ENCODE measurements at regions not wholly inside any gene's neighbourhood (a gene's known extent, or its start where the extent isn't known, plus 50 kb on each side); places are given as distances from the start of the nearest gene placed in this dataset.

DNA sequence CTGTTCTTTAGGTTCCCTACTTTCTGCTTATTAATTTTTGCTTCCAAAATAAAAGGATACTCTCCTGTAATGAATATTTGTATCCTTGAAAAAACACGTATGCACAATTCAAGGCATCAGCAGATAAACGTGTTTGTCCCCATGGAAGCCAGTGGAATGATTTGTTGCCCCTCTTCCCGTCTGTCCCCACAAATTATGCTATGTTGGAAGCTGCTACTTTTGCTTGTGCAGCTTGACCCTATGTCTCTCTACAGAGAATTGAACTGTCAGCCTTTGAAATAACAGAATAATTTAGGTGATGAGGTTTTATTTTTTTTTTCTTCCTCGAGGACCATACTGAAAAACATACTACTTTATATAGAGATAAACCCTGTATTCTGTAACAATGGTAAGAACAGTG, 401.5 kb upstream of the GOLIM4 start:
- Mint-ChIP-seq H3K27me3 (peaks cover 10% of the 10 kb centered on the region), H3K36me3 (no peaks in the 10 kb centered on the region), H3K4me1 (ENCODE audit: unreplicated experiment) (peaks cover 6% of the 10 kb centered on the region), H3K9me3 (no peaks in the 10 kb centered on the region), H3K27ac (no peak overlapping the region), H3K4me3 (no peak overlapping the region)
- no peak for DNase-seq (ENCODE audit: extremely low spot score, unreplicated experiment)
- TF ChIP-seq, protein P1, sequence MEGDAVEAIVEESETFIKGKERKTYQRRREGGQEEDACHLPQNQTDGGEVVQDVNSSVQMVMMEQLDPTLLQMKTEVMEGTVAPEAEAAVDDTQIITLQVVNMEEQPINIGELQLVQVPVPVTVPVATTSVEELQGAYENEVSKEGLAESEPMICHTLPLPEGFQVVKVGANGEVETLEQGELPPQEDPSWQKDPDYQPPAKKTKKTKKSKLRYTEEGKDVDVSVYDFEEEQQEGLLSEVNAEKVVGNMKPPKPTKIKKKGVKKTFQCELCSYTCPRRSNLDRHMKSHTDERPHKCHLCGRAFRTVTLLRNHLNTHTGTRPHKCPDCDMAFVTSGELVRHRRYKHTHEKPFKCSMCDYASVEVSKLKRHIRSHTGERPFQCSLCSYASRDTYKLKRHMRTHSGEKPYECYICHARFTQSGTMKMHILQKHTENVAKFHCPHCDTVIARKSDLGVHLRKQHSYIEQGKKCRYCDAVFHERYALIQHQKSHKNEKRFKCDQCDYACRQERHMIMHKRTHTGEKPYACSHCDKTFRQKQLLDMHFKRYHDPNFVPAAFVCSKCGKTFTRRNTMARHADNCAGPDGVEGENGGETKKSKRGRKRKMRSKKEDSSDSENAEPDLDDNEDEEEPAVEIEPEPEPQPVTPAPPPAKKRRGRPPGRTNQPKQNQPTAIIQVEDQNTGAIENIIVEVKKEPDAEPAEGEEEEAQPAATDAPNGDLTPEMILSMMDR (conservative IDR thresholded peaks at IDR 0.05), result no peak

DNA sequence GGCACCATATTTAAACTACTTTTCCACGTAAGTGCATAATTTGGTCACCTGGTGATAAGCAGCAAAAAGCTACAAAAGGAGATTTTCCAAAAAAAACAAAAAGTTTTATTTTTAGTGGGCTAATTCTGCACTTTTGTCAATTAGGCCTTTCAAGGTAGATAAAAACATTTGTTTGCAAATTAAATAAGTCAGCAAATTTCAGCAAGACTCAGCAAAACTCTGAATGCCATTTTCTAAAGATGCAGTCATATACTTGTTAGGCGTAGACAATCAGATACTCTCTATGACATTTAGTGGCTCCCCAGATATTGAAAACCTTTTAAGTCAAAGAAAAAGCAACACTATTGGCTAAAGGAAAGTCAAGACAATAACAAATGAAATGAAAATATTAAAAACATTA, 400.2 kb upstream of the GOLIM4 start:
- H3K36me3 Mint-ChIP-seq, result no peaks in the 10 kb centered on the region
- peaks cover 5% of the 10 kb centered on the region for H3K27me3 Mint-ChIP-seq
- H3K27ac Mint-ChIP-seq, result no peak overlapping the region
- H3K9me3 Mint-ChIP-seq, result no peaks in the 10 kb centered on the region
- no peak overlapping the region for H3K4me3 Mint-ChIP-seq
- TF ChIP-seq, protein P1 (conservative IDR thresholded peaks at IDR 0.05), result no peak
- peaks cover 6% of the 10 kb centered on the region for H3K4me1 Mint-ChIP-seq (ENCODE audit: unreplicated experiment)
- DNase-seq (ENCODE audit: extremely low spot score, unreplicated experiment), result no peak

DNA sequence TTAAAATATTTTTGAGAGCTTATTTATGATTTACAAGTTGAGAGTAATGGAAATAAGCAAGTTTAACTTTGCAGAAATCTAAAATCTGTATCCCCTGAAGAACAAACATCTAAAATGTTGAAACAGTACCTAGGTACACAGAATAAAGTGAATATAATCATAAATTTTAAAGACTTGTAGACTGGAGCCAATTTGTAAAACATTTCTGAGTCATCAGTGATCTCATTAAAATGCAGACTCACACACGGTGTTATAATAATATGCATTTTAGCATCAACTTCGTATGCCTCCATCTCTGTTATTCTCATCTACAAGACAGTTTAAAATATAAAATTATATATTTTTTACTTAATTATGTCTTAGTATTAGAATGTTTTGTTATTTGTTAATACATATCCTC, 399.5 kb upstream of the GOLIM4 start:
- no peak for DNase-seq (ENCODE audit: extremely low spot score, unreplicated experiment)
- Mint-ChIP-seq H3K36me3 (no peaks in the 10 kb centered on the region), H3K27me3 (peaks cover 3% of the 10 kb centered on the region), H3K4me1 (ENCODE audit: unreplicated experiment) (peaks cover 6% of the 10 kb centered on the region), H3K27ac (no peak overlapping the region), H3K9me3 (no peaks in the 10 kb centered on the region), H3K4me3 (no peak overlapping the region)
- TF ChIP-seq, protein P1 (conservative IDR thresholded peaks at IDR 0.05), result no peak

DNA sequence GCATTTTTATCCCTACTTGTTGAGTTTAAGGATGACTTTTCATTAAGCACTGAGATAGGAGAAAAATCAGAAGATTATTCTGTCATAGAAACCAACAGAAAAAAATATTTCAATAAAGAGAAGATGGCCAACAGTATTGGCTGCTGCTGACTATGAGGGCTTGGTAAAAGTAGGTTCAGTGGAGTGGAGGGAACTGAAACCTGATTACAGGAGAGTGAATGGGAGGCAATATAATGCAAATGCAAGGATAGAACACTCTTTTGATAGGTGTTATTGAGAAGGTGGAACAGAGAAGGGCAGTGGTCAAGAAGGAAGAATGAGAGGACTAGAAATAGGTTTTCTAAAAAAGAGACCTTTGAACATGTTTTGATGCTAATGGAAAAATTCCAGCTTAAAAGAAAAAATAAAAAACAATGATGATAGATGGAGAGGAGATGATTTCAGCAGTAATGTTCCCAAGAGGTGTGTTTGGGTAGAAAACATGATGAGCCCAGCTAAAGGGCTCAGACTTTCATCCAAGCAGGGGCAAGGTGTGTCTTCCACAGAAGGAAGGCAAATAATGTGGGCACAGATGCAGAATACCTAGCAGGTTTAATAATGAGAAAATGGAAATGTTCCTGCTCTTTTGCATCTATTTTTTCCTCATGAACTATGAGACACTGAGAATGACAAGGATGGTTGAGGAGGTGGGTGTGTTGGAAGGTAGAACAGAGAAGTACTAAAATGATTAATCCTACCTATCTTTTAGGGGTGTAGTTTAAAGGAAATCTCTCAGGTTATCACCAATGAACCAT, 397.9 kb upstream of the GOLIM4 start:
- H3K36me3 Mint-ChIP-seq, result no peaks in the 10 kb centered on the region
- no peak overlapping the region for H3K27ac Mint-ChIP-seq
- no peaks in the 10 kb centered on the region for H3K27me3 Mint-ChIP-seq
- TF ChIP-seq, protein P1 (conservative IDR thresholded peaks at IDR 0.05), result no peak
- H3K4me3 Mint-ChIP-seq, result no peak overlapping the region
- no peak for DNase-seq (ENCODE audit: extremely low spot score, unreplicated experiment)
- no peaks in the 10 kb centered on the region for H3K9me3 Mint-ChIP-seq
- peaks cover 6% of the 10 kb centered on the region for H3K4me1 Mint-ChIP-seq (ENCODE audit: unreplicated experiment)

DNA sequence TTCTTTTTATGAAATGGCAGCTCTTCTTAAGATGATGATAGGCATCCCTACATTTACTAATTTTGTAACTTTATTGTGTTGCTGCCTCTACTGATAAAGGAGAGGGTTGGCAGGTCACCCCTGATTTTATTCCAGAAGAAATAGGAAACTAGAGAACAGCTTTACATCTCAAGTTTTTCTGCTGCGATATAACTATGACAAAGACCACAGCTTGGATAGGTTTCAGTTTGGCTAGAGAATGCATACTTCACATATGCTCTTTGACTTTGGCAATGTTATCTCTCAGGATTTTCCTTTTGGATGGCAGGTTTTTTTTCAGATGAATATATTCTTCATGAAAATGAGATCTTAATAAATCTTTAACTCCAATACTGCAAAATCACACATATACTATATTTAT, 395.3 kb upstream of the GOLIM4 start:
- H3K9me3 Mint-ChIP-seq, result no peaks in the 10 kb centered on the region
- DNase-seq (ENCODE audit: extremely low spot score, unreplicated experiment), result no peak
- no peaks in the 10 kb centered on the region for H3K27me3 Mint-ChIP-seq
- no peak overlapping the region for H3K27ac Mint-ChIP-seq
- no peak overlapping the region for H3K4me3 Mint-ChIP-seq
- TF ChIP-seq, protein P1 (conservative IDR thresholded peaks at IDR 0.05), result no peak
- no peaks in the 10 kb centered on the region for H3K36me3 Mint-ChIP-seq
- no peaks in the 10 kb centered on the region for H3K4me1 Mint-ChIP-seq (ENCODE audit: unreplicated experiment)
